Esophagus (tissue), 2 donors: ENCODE measurements at regions not wholly inside any gene's neighbourhood (a gene's known extent, or its start where the extent isn't known, plus 50 kb on each side); places are given as distances from the start of the nearest gene placed in this dataset.
"Not testable (repeated sequence)": the region's sequence is repeated elsewhere in the genome, so short reads cannot be mapped to it uniquely, and the experiment has no call there.

Experiments
- H3K27ac ChIP-seq, 2 donors: one replicate each; pipeline ENCODE4 v1.5.1; 2013; ENCODE audit warnings: low read depth in 2 of 2, mild to moderate bottlenecking in 2 of 2, inconsistent platforms in 1 of 2, low read length in 1 of 2, moderate library complexity in 1 of 2
- H3K27me3 ChIP-seq, 2 donors: one replicate each; pipeline ENCODE4 v1.6.1; 2013; ENCODE audit warnings: low read length in 2 of 2, control low read depth in 1 of 2, mild to moderate bottlenecking in 1 of 2; ENCODE audit not compliant: insufficient read depth in 2 of 2, control insufficient read depth in 1 of 2
- H3K36me3 ChIP-seq, 2 donors: one replicate each; pipeline ENCODE4 v1.6.1; 2013; ENCODE audit warnings: low read length in 1 of 2; ENCODE audit not compliant: control insufficient read depth in 2 of 2, insufficient read depth in 2 of 2
- H3K4me1 ChIP-seq, 2 donors: one replicate each; pipeline ENCODE4 v1.6.1; 2013; ENCODE audit warnings: low read length in 1 of 2; ENCODE audit not compliant: control insufficient read depth in 2 of 2, insufficient read depth in 2 of 2
- H3K4me3 ChIP-seq, 2 donors: one replicate each; pipeline ENCODE4 v1.5.1; 2013; ENCODE audit warnings: low read length in 2 of 2, mild to moderate bottlenecking in 2 of 2, low read depth in 1 of 2, moderate library complexity in 1 of 2
- H3K9me3 ChIP-seq, 2 donors: one replicate each; pipeline ENCODE4 v1.6.1; 2013; ENCODE audit warnings: mild to moderate bottlenecking in 2 of 2, low read depth in 1 of 2, low read length in 1 of 2, moderate library complexity in 1 of 2; ENCODE audit not compliant: control insufficient read depth in 2 of 2, insufficient read depth in 1 of 2
- WGBS, 2 donors: extraction: QIAGEN DNeasy Blood & Tissue Kit; methylation state at CpG; one replicate each; pipeline ENCODE4 v1.1.7; 2013; 5-methylcytosine and 5-hydroxymethylcytosine counted together
- donor health status: healthy with polysubstance abuse.
- donor health status: Bipolar disorder and iron deficiency.

DNA sequence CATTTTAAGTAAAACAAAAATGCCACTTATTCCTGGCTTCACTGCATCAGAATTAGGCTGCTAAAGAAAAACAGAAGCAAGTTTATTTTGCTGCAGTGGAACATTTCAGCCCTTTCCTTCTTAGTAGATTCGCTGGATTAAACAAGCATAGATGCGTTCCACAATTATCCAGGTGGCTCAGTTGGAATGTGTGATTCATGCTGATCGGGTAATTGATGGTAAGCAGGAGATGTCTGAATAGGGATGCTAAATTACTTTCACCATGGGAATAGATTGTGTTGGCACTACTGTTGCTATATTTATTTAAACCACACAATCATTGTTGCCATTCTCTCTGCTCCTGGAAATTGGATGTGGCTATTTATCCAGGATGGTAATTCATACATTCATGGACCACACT lies 440.1 kb upstream of the DDI1 start:
- WGBS, 2 donors, result 70 to 88% methylated on average over 3 of the region's 3 CpGs
- Histone ChIP-seq H3K27ac (no peak overlapping the region), H3K4me1 (no peaks in the 10 kb centered on the region), H3K27me3 (no peaks in the 10 kb centered on the region), H3K4me3 (no peak overlapping the region), H3K36me3 (no peaks in the 10 kb centered on the region), H3K9me3 (peaks cover 0 to 2% of the 10 kb centered on the region in 2 donors)

DNA sequence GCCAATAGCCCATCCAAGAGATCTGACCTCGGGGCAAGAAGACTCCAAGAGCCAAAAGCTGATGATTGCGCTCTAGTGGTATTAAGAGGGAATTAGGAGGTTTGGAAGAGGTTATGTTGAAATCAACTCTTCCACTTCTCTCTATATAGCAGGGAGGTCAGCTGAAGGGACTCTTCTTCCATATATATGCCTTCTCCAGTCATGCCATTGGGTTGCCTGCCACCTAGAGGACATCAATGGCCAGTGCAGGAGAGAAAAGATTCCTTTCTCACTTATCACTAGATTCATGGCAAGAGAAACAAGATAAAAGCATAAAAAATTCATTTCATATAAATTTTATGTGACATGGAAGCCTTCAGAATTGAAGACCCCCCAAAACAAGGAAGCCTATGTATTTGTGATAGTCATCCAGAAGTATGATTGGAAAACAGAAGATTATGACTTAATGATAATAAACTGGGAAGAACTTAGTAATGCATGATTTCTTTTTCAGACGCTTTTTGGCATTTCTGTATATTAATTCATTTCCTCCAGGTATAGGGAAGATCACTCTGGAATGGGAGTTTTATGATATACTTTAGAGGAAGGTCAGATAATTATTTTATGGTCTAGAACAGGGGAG lies 435.1 kb upstream of the DDI1 start:
- Histone ChIP-seq H3K27me3 (no peaks in the 10 kb centered on the region), H3K4me1 (no peaks in the 10 kb centered on the region), H3K4me3 (no peak overlapping the region), H3K36me3 (no peaks in the 10 kb centered on the region), H3K9me3 (no peaks in the 10 kb centered on the region), H3K27ac (no peak overlapping the region)
- WGBS, 2 donors, result 69 to 71% methylated on average over 3 of the region's 3 CpGs

DNA sequence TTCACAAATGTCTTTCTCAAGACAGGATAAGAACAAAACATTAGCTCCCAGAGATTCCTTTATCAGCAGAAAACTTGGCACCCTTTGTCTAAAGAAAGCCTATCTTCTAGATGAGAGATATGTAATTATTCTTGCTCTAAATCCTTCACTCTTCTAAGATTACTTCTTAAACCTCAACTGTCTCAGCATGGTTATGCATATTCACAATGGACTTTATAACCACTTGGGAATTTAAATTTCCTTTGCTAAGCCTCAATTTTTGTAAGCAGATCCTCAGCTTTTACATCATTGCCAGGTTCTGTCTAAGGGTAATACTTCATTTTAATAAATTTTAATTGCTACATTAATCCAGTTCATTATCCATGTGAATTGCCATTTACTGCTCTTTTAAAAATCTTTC lies 433.6 kb upstream of the DDI1 start:
- H3K27ac ChIP-seq, result no peak overlapping the region
- no peaks in the 10 kb centered on the region for H3K27me3 ChIP-seq
- no peaks in the 10 kb centered on the region for H3K4me1 ChIP-seq
- no peaks in the 10 kb centered on the region for H3K9me3 ChIP-seq
- no peak overlapping the region for H3K4me3 ChIP-seq
- H3K36me3 ChIP-seq, result no peaks in the 10 kb centered on the region

DNA sequence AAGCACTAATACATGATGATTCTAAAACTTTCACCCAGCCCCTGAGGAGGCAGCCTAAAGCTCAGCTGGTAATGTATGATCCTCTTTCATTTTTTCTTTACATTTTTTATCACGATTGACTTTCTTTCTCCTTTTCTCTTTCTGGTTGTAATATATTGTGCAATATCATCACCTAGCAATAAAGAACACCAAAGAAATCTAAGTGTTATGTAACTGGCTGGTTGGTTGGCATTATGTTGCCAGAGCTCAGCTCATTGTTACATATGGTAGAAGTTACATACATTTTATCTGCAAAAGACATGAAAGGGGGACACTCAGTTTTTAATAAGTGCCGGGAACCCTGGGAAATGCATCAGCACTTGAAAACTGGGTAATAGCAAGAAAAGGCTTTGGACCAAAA lies 432.1 kb upstream of the DDI1 start:
- H3K27me3 ChIP-seq, result no peaks in the 10 kb centered on the region
- no peaks in the 10 kb centered on the region for H3K9me3 ChIP-seq
- H3K4me1 ChIP-seq, result no peaks in the 10 kb centered on the region
- H3K36me3 ChIP-seq, result no peaks in the 10 kb centered on the region
- WGBS, 2 donors, result 78 to 85% methylated on average over 2 of the region's 2 CpGs
- no peak overlapping the region for H3K27ac ChIP-seq
- H3K4me3 ChIP-seq, result no peak overlapping the region

DNA sequence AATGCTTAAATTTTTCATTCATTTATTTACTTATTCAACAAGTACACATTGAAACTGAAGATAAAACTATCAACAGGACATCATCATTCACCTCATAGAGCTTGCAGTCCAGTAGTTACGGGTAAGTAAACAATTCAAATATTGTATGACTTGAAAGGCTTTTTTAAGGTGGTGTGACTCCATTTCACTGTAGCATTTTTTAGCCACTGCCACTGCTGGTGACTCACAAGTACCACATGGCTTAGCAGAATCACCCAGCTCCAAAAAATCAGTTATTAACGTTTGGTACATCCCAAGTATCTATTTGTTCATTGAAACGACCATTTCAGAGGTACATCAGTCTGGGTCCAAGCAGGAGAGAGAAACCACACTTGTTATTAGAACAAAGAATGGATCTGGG lies 427.9 kb upstream of the DDI1 start:
- no peak overlapping the region for H3K27ac ChIP-seq
- H3K4me1 ChIP-seq, result no peaks in the 10 kb centered on the region
- no peaks in the 10 kb centered on the region for H3K27me3 ChIP-seq
- no peak overlapping the region for H3K4me3 ChIP-seq
- 55 to 59% methylated on average over 3 of the region's 3 CpGs for WGBS, 2 donors
- H3K9me3 ChIP-seq, result no peaks in the 10 kb centered on the region
- H3K36me3 ChIP-seq, result no peaks in the 10 kb centered on the region

DNA sequence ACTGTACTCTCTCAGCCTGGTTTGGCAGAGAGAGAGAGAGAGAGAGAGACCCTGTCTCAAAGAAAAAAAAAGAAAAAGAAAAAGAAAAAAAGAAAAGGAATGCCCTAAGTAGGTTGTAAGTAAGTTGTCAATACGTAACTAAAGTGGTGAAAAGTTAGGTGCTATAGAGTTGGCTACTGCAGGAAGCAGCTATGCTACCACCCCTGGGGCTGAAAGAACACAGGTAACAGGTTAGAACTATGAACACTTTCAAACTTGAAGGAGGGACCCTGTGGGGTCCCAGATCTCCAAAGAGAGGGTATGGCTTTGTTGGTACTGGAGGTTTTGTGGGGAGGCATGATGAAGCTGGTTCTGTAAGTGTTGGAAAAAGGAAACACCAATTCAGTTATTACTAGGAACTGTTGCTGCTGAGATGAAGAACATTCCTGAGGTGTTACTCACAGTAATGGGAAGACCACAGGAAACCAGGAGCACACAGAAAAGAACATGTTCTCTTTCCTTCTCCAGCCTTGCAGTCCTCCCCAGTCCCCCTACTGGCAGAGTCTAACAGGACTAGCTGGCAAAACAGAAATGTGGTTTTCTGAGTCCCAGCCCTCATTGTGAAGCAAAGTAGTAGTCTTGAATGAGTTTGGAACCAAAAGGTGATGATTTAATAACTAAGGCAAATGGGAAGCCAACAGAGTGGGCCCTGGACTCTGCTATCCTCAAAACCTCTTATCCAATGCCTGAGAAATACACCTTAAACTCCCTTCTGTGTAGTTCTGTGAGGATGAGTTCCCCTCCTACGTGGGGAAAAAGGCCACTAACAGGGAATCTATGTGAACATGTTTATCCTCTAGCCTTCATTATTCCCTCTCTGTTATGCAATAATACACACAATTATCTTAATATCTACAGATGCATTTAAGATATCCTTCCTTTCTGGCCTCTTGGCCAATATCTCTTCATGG lies 427.0 kb upstream of the DDI1 start:
- Histone ChIP-seq H3K4me3 (no peak overlapping the region), H3K9me3 (no peaks in the 10 kb centered on the region), H3K4me1 (no peaks in the 10 kb centered on the region), H3K36me3 (no peaks in the 10 kb centered on the region), H3K27ac (no peak overlapping the region), H3K27me3 (no peaks in the 10 kb centered on the region)
- 44 to 61% methylated on average over 2 of the region's 2 CpGs for WGBS, 2 donors

DNA sequence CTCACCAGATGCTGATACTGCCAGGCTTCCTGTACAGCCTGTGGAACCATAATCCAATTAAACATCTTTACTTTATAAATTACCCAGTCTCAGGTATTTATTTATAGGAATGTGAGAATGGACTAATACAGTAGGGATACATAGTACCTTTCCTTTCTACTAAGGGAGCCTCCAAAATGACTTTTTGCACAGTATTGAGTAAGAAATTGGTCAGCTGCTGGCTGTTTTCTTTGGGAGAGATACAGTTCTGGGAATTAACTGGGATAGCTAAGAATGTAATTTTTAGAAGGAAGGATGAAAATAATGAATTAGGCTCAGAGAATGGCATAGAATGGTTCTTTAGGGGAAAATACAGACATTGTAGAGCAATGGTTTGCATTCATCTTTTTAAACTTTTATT lies 426.0 kb upstream of the DDI1 start:
- H3K36me3 ChIP-seq, result no peaks in the 10 kb centered on the region
- no peaks in the 10 kb centered on the region for H3K27me3 ChIP-seq
- no peak overlapping the region for H3K27ac ChIP-seq
- no peaks in the 10 kb centered on the region for H3K4me1 ChIP-seq
- H3K4me3 ChIP-seq, result no peak overlapping the region
- H3K9me3 ChIP-seq, result no peaks in the 10 kb centered on the region

DNA sequence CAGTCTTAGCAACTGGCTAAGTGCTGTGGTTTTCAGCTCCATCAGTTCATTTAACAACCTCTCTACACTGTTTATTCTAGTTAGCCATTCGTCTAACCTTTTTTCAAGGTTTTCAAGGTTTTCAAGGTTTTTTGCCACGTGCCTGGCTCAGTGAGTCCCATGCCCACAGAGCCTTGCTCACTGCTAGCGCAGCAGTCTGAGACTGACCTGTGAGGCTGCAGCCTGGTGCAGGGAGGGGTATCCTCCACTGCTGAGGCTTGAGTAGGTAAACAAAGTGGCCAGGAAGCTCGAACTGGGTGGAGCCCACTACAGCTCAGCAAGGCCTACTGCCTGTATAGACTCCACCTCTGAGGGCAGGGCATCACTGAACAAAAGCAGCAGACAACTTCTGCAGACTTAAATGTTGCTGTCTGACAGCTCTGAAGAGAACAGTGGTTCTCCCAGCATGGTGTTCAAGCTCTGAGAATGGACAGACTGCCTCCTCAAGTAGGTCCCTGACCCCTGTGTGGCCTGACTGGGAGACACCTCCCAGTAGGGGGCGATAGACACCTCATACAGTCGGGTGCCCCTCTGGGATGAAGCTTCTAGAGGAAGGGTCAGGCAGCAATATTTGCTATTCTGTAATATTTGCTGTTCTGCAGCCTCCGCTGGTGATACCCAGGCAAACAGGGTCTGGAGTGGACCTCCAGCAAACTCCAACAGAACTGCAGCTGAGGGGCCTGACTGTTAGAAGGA lies 424.7 kb upstream of the DDI1 start:
- WGBS, 2 donors, result 70 to 71% methylated on average over 7 of the region's 7 CpGs
- H3K4me3 ChIP-seq, H3K27me3 ChIP-seq: not testable (repeated sequence)

DNA sequence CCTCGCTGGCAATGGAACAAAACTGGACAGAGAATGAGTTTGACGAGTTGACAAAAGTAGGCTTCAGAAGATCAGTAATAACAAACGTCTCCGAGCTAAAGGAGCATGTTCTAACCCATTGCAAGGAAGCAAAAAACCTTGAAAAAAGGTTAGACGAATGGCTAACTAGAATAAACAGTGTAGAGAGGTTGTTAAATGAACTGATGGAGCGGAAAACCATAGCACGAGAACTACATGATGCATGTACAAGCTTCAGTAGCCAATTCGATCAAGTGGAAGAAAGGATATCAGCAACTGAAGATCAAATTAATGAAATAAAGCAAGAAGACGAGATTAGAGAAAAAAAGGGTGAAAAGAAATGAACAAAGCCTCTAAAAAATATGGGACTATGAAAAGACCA lies 424.0 kb upstream of the DDI1 start:
- 90 to 92% methylated on average over 9 of the region's 9 CpGs for WGBS, 2 donors

More for the DNA sequence above, 424.7 kb upstream of the DDI1 start:
- H3K4me1 ChIP-seq, H3K27ac ChIP-seq, H3K9me3 ChIP-seq, H3K36me3 ChIP-seq: not testable (repeated sequence)

More for the DNA sequence above, 424.0 kb upstream of the DDI1 start:
- H3K27me3 ChIP-seq, H3K4me3 ChIP-seq, H3K9me3 ChIP-seq, H3K4me1 ChIP-seq, H3K36me3 ChIP-seq, H3K27ac ChIP-seq: not testable (repeated sequence)
